GM18519 (cell line): ENCODE measurements at regions not wholly inside any gene's neighbourhood (a gene's known extent, or its start where the extent isn't known, plus 50 kb on each side); places are given as distances from the start of the nearest gene placed in this dataset.
"Not testable (repeated sequence)": the region's sequence is repeated elsewhere in the genome, so short reads cannot be mapped to it uniquely, and the experiment has no call there.

ENCODE experiments used
- ATAC-seq: cut with Tn5 transposase; IDR thresholded peaks from one replicate; pipeline ENCODE4 v1.9.1; 2021; ENCODE audit warnings: mild to moderate bottlenecking, moderate library complexity; ENCODE audit not compliant: unreplicated experiment, low FRiP score

- no peak for ATAC-seq
Observed at GRCh38 chr4:22573198-22573597, 57.3 kb upstream of the ADGRA3 start.

- no peak for ATAC-seq
Observed at GRCh38 chr4:22573641-22574040, 57.8 kb upstream of the ADGRA3 start.

GRCh38 chr4:22574424-22574823 is 58.6 kb upstream of the ADGRA3 start:
- ATAC-seq: no peak

GRCh38 chr4:22574880-22575279 is 59.0 kb upstream of the ADGRA3 start:
- ATAC-seq: no peak

GRCh38 chr4:22587253-22587652 is 71.4 kb upstream of the ADGRA3 start:
- no peak for ATAC-seq

- no peak for ATAC-seq
Observed at GRCh38 chr4:22593933-22594332, 78.1 kb upstream of the ADGRA3 start.

GRCh38 chr4:22595684-22596083 is 79.8 kb upstream of the ADGRA3 start:
- ATAC-seq: peak; percentile 89

GRCh38 chr4:22596409-22596808 is 80.5 kb upstream of the ADGRA3 start:
- ATAC-seq: no peak

GRCh38 chr4:22597471-22597870 is 81.6 kb upstream of the ADGRA3 start:
- no peak for ATAC-seq

GRCh38 chr4:22598113-22599047 is 82.5 kb upstream of the ADGRA3 start:
- ATAC-seq: not testable (repeated sequence)

- not testable (repeated sequence) for ATAC-seq
Observed at GRCh38 chr4:22599228-22599928, 83.5 kb upstream of the ADGRA3 start.

GRCh38 chr4:22599929-22600432 is 84.1 kb upstream of the ADGRA3 start:
- not testable (repeated sequence) for ATAC-seq

- ATAC-seq: not testable (repeated sequence)
Observed at GRCh38 chr4:22601638-22602037, 85.8 kb upstream of the ADGRA3 start.

GRCh38 chr4:22607382-22607781 is 85.4 kb upstream of the GBA3 start:
- peak; percentile 72 for ATAC-seq

GRCh38 chr4:22609951-22610525 is 82.7 kb upstream of the GBA3 start:
- ATAC-seq: not testable (repeated sequence)

- ATAC-seq: no peak
Observed at GRCh38 chr4:22614114-22614513, 78.6 kb upstream of the GBA3 start.

- no peak for ATAC-seq
Observed at GRCh38 chr4:22616516-22616915, 76.2 kb upstream of the GBA3 start.

GRCh38 chr4:22620144-22620543 is 72.6 kb upstream of the GBA3 start:
- ATAC-seq: not testable (repeated sequence)

- ATAC-seq: not testable (repeated sequence)
Observed at GRCh38 chr4:22621970-22622369, 70.8 kb upstream of the GBA3 start.

GRCh38 chr4:22624002-22624401 is 68.7 kb upstream of the GBA3 start:
- ATAC-seq: not testable (repeated sequence)

GRCh38 chr4:22625311-22625710 is 67.4 kb upstream of the GBA3 start:
- ATAC-seq: no peak
